Esophagus squamous epithelium (tissue), 5 donors: ENCODE measurements at regions not wholly inside any gene's neighbourhood (a gene's known extent, or its start where the extent isn't known, plus 50 kb on each side); places are given as distances from the start of the nearest gene placed in this dataset.

Experiments
- DNase-seq: peaks from one replicate; lab custom pipeline; 2025; lab: John Stamatoyannopoulos, UW
- H3K27ac ChIP-seq, 4 donors: fragments of 200-600 bp; sonication (generic); one replicate each; pipeline ENCODE4 v1.5.1; 2016 to 2019; ENCODE audit warnings: mild to moderate bottlenecking in 1 of 4
- H3K27me3 ChIP-seq, 4 donors: fragments of 200-600 bp; sonication (generic); 1 replicate in 3 of 4; 2 replicates in 1 of 4; pipeline versions ENCODE4 v1.5.1 to v1.6.0; 2017 to 2021; ENCODE audit warnings: antibody characterized with exemption in 1 of 4
- H3K36me3 ChIP-seq, 3 donors: fragments of 200-600 bp; sonication (generic); one replicate each; pipeline ENCODE4 v1.5.1; 2016 to 2019
- H3K4me1 ChIP-seq, 3 donors: fragments of 200-600 bp; sonication (generic); one replicate each; pipeline ENCODE4 v1.5.1; 2017 to 2019
- H3K4me3 ChIP-seq, 4 donors: fragments of 200-600 bp; sonication (generic); 1 replicate in 3 of 4; 2 replicates in 1 of 4; pipeline ENCODE4 v1.5.1; 2016 to 2019; ENCODE audit warnings: mild to moderate bottlenecking in 2 of 4, moderate library complexity in 1 of 4
- H3K9me3 ChIP-seq, 3 donors: fragments of 200-600 bp; sonication (generic); one replicate each; pipeline ENCODE4 v1.5.1; 2016 to 2019
- POLR2A ChIP-seq, 4 donors: fragments of 450-650 bp; IDR thresholded peaks; one replicate each; pipeline ENCODE4 v1.6.1; 2017; ENCODE audit warnings: antibody characterized with exemption in 4 of 4, mild to moderate bottlenecking in 4 of 4, moderate library complexity in 3 of 4
- WGBS, 2 donors: methylation state at CpG; one replicate each; pipeline ENCODE4 v1.1.5; 2018; 5-methylcytosine and 5-hydroxymethylcytosine counted together
- intact Hi-C: fragments of 100-400 bp; cut with DNase I; formaldehyde crosslinking; loops from one replicate; pipeline ENCODE4 v1.15.0; 2022
- TF ChIP-seq, protein P1 (sequence below), 6 experiments: fragments of 450-650 bp in 4 of 6; fragments of 200-600 bp in 2 of 6; sonication (generic) in 2 of 6; IDR thresholded peaks; one replicate each; pipeline ENCODE4 v1.5.1; 2016 to 2019; ENCODE audit warnings: antibody characterized with exemption in 6 of 6, mild to moderate bottlenecking in 4 of 6, moderate library complexity in 4 of 6
- donor health status: DM: yes; HTN: yes; CAD: no.

DNA sequence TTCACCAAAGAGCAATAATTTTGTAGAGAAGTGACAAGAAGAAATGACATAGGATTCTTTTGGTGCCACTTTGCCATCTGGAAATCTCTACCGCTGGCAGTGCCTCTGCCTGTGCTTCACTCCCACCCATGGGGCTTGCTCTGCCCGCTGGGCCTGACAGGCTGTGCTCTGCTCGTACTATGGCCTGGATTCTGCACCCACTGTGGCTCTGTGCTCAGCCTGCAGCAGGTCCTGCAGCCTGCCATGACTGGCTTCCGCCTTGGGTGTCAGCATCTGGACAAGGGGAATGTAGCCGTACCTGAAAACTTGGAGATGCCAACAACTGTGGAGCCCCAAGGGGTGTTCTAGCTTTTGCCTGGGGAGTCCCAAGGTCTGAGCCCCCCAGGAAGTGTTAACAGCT is 792.3 kb downstream of the CDH8 start:
- intact Hi-C loops: no loop called here
- H3K36me3 ChIP-seq: no peaks in the 10 kb centered on the region
- H3K9me3 ChIP-seq: no peaks in the 10 kb centered on the region
- no peak for DNase-seq
- TF ChIP-seq, protein P1, sequence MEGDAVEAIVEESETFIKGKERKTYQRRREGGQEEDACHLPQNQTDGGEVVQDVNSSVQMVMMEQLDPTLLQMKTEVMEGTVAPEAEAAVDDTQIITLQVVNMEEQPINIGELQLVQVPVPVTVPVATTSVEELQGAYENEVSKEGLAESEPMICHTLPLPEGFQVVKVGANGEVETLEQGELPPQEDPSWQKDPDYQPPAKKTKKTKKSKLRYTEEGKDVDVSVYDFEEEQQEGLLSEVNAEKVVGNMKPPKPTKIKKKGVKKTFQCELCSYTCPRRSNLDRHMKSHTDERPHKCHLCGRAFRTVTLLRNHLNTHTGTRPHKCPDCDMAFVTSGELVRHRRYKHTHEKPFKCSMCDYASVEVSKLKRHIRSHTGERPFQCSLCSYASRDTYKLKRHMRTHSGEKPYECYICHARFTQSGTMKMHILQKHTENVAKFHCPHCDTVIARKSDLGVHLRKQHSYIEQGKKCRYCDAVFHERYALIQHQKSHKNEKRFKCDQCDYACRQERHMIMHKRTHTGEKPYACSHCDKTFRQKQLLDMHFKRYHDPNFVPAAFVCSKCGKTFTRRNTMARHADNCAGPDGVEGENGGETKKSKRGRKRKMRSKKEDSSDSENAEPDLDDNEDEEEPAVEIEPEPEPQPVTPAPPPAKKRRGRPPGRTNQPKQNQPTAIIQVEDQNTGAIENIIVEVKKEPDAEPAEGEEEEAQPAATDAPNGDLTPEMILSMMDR (IDR thresholded peaks at IDR 0.05): no peak
- TF ChIP-seq POLR2A (IDR thresholded peaks at IDR 0.05): no peak
- H3K4me1 ChIP-seq: no peaks in the 10 kb centered on the region
- H3K27ac ChIP-seq: no peak overlapping the region
- H3K27me3 ChIP-seq: no peaks in the 10 kb centered on the region
- 75% methylated on average over 5 of the region's 5 CpGs; no CpG with 5 or more reads in 1 of the 2 donors for WGBS, 2 donors
- H3K4me3 ChIP-seq: no peak overlapping the region

DNA sequence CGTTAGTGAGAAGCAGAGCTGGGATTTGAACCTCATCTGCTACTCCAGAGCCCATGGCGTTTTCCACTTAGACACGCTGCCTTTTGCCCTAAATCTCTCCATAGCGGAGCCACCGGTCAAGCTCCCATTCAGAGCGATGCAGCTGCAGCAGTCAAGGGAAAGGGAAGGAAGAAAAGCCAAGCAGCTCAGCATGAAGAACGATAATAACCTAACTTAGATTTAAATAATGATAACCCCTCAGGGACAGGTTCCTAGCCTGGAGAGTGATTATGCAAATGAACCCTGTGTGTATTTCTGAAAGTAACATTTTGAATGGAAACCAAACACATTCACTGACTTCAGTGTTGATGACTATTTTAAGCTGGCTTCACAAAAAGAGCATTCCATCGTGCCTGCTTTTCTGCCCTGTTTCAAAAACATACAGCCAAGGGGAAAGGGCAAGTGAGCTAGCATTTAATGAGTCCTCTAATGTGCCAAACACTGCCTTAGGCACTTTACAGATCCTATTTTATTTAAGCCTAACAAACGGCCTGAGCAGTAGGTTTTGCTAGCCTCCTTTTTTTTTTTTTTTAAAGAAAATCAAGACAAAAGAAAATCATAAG is 798.3 kb downstream of the CDH8 start:
- no peaks in the 10 kb centered on the region for H3K36me3 ChIP-seq
- intact Hi-C loops: no loop called here
- no peaks in the 10 kb centered on the region for H3K27me3 ChIP-seq
- H3K9me3 ChIP-seq: no peaks in the 10 kb centered on the region
- no peaks in the 10 kb centered on the region for H3K4me1 ChIP-seq
- TF ChIP-seq, protein P1 (IDR thresholded peaks at IDR 0.05): no peak
- no peak for TF ChIP-seq POLR2A (IDR thresholded peaks at IDR 0.05)
- 67 to 68% methylated on average over 9 of the region's 9 CpGs for WGBS, 2 donors
- DNase-seq: no peak
- no peak overlapping the region for H3K27ac ChIP-seq
- H3K4me3 ChIP-seq: no peak overlapping the region

DNA sequence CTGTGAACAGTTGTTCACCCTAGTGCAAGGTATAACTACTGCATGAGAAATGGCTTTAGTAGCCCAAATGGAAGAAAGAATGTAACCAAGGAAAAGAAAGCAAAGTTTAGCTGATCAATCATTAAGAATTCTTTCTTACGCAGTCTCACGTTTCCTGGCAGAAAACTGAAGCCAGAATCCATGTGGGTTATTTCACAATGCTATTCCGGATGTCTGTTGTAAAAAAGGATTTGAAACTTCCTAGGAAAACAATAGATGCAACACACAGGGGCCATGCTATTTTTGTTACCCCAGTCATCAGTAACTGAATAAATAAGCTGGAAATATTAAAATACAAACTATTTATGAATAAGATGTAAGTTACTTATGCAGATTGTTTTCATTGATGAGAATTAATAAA is 802.5 kb downstream of the CDH8 start:
- TF ChIP-seq, protein P1 (IDR thresholded peaks at IDR 0.05): no peak
- TF ChIP-seq POLR2A (IDR thresholded peaks at IDR 0.05): no peak
- Histone ChIP-seq H3K36me3 (no peaks in the 10 kb centered on the region), H3K27me3 (no peaks in the 10 kb centered on the region), H3K4me3 (no peak overlapping the region), H3K9me3 (no peaks in the 10 kb centered on the region), H3K4me1 (no peaks in the 10 kb centered on the region), H3K27ac (no peak overlapping the region)
- 18 to 31% methylated on average over 3 of the region's 3 CpGs for WGBS, 2 donors
- intact Hi-C loops: no loop called here
- DNase-seq: no peak

DNA sequence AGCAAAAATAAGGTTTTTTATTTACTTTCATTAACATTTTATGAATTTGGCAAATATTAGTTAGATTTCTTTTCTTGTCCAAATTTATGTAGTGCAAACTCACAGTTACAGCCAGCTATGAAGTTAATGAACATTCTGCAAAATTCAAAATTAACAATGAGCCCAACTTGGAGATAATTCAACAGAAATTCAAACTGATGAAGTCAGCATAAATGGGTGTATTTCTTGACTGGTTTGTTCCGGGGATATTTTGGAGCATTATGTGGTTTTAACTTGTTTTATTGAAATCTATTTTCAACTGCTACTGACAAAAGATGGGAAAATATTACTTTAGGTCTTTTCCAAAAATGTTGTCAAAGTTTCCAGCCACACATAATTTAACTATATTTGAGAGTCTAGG is 807.9 kb downstream of the CDH8 start:
- TF ChIP-seq POLR2A (IDR thresholded peaks at IDR 0.05): no peak
- TF ChIP-seq, protein P1 (IDR thresholded peaks at IDR 0.05): no peak
- no peak for DNase-seq
- no peak overlapping the region for H3K4me3 ChIP-seq
- no peaks in the 10 kb centered on the region for H3K4me1 ChIP-seq
- no peaks in the 10 kb centered on the region for H3K27me3 ChIP-seq
- no peak overlapping the region for H3K27ac ChIP-seq
- 67 to 76% methylated on average over 1 of the region's 1 CpG for WGBS, 2 donors
- H3K9me3 ChIP-seq: no peaks in the 10 kb centered on the region
- intact Hi-C loops: no loop called here
- H3K36me3 ChIP-seq: no peaks in the 10 kb centered on the region

DNA sequence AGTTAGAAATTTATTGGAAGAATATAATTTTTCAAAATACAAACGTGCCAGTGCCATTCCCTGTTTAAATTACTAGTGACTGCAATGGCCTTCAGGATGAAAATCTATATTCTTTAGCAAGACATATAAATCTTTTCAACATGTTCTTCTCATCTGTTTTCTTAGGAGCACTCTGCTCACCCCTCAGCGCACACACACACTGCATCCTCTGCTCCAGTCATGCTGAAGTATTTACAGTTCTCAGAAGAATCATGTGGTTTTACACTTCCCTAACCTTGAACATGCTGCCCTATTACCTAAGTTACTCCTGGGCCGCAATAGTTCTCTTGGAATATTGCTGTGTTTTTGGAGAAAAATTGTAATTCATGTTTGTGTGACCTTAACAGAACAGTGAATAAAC is 820.6 kb downstream of the CDH8 start:
- no peak overlapping the region for H3K27ac ChIP-seq
- TF ChIP-seq, protein P1 (IDR thresholded peaks at IDR 0.05): no peak
- TF ChIP-seq POLR2A (IDR thresholded peaks at IDR 0.05): no peak
- WGBS, 2 donors: 66 to 68% methylated on average over 3 of the region's 3 CpGs
- no peaks in the 10 kb centered on the region for H3K36me3 ChIP-seq
- intact Hi-C loops: no loop called here
- DNase-seq: no peak
- no peaks in the 10 kb centered on the region for H3K4me1 ChIP-seq
- no peak overlapping the region for H3K4me3 ChIP-seq
- H3K27me3 ChIP-seq: no peaks in the 10 kb centered on the region
- no peaks in the 10 kb centered on the region for H3K9me3 ChIP-seq
